Kidney glomerular epithelial cell (primary cell): ENCODE measurements at regions not wholly inside any gene's neighbourhood (a gene's known extent, or its start where the extent isn't known, plus 50 kb on each side); places are given as distances from the start of the nearest gene placed in this dataset.

Experiments used
- DNase-seq: peaks from one replicate; lab custom pipeline; 2025; lab: John Stamatoyannopoulos, UW

- DNase-seq = no peak
These were observed 684.7 kb downstream of the TBC1D22A start for GRCh38 chr22:47446821-47447810.

GRCh38 chr22:47446331-47446730 is 683.9 kb downstream of the TBC1D22A start:
- no peak for DNase-seq

GRCh38 chr22:47445716-47446290 is 683.4 kb downstream of the TBC1D22A start:
- DNase-seq = no peak

GRCh38 chr22:47445212-47445611 is 682.8 kb downstream of the TBC1D22A start:
- no peak for DNase-seq

GRCh38 chr22:47444746-47445065 is 682.3 kb downstream of the TBC1D22A start:
- no peak for DNase-seq

- no peak for DNase-seq
These were observed 681.6 kb downstream of the TBC1D22A start for GRCh38 chr22:47443836-47444745.

- DNase-seq = no peak
These were observed 680.4 kb downstream of the TBC1D22A start for GRCh38 chr22:47442821-47443220.

GRCh38 chr22:47439643-47440265 is 677.3 kb downstream of the TBC1D22A start:
- DNase-seq = no peak

- DNase-seq = no peak
These were observed 675.2 kb downstream of the TBC1D22A start for GRCh38 chr22:47437636-47438035.

GRCh38 chr22:47437110-47437509 is 674.7 kb downstream of the TBC1D22A start:
- DNase-seq = no peak

GRCh38 chr22:47435826-47436225 is 673.4 kb downstream of the TBC1D22A start:
- no peak for DNase-seq

- no peak for DNase-seq
These were observed 672.7 kb downstream of the TBC1D22A start for GRCh38 chr22:47435204-47435487.

GRCh38 chr22:47434336-47435203 is 672.1 kb downstream of the TBC1D22A start:
- no peak for DNase-seq

- DNase-seq = no peak
These were observed 671.2 kb downstream of the TBC1D22A start for GRCh38 chr22:47433627-47434026.

GRCh38 chr22:47432683-47433082 is 670.2 kb downstream of the TBC1D22A start:
- DNase-seq = no peak

- DNase-seq = no peak
These were observed 661.7 kb downstream of the TBC1D22A start for GRCh38 chr22:47423861-47424820.

GRCh38 chr22:47423266-47423665 is 660.8 kb downstream of the TBC1D22A start:
- no peak for DNase-seq

GRCh38 chr22:47422736-47423135 is 660.3 kb downstream of the TBC1D22A start:
- DNase-seq = no peak

GRCh38 chr22:47421846-47422245 is 659.4 kb downstream of the TBC1D22A start:
- DNase-seq = no peak

- DNase-seq = no peak
These were observed 657.8 kb downstream of the TBC1D22A start for GRCh38 chr22:47420211-47420610.
